Choroid plexus epithelial cell (primary cell): ENCODE measurements at regions not wholly inside any gene's neighbourhood (a gene's known extent, or its start where the extent isn't known, plus 50 kb on each side); places are given as distances from the start of the nearest gene placed in this dataset.

Experiments
- DNase-seq: peaks from one replicate; pipeline ENCODE4 v3.0.0-alpha.2; 2010; ENCODE audit warnings: low read depth
- H3K4me3 ChIP-seq: 2 replicates; pipeline ENCODE4 v1.5.1; 2011; ENCODE audit warnings: low read depth, mild to moderate bottlenecking, control low read depth, low read length, moderate library complexity
- CTCF ChIP-seq: conservative IDR thresholded peaks from 2 replicates; pipeline ENCODE4 v1.5.1; 2011; ENCODE audit warnings: low read depth, mild to moderate bottlenecking, control low read depth, inconsistent platforms, low read length, moderate library complexity

- no peak for TF ChIP-seq CTCF
- DNase-seq = no peak
- no peak overlapping the region for H3K4me3 ChIP-seq
Observed at GRCh38 chr11:26244207-26244606, 87.7 kb upstream of the ANO3 start.

- TF ChIP-seq CTCF = no peak
- no peak overlapping the region for H3K4me3 ChIP-seq
Observed at GRCh38 chr11:26245046-26245445, 86.9 kb upstream of the ANO3 start.

GRCh38 chr11:26247340-26247739 lies 84.6 kb upstream of the ANO3 start:
- TF ChIP-seq CTCF = no peak
- no peak for DNase-seq
- H3K4me3 ChIP-seq = no peak overlapping the region

More at GRCh38 chr11:26245046-26245445, 86.9 kb upstream of the ANO3 start:
- no peak for DNase-seq

GRCh38 chr11:26248661-26249060 lies 83.3 kb upstream of the ANO3 start:
- no peak for TF ChIP-seq CTCF

GRCh38 chr11:26254378-26254777 lies 77.6 kb upstream of the ANO3 start:
- no peak for DNase-seq
- no peak overlapping the region for H3K4me3 ChIP-seq
- TF ChIP-seq CTCF = no peak

More at GRCh38 chr11:26248661-26249060, 83.3 kb upstream of the ANO3 start:
- DNase-seq = no peak
- H3K4me3 ChIP-seq = no peak overlapping the region

- H3K4me3 ChIP-seq = no peak overlapping the region
- TF ChIP-seq CTCF = no peak
- DNase-seq = no peak
Observed at GRCh38 chr11:26263769-26264168, 68.2 kb upstream of the ANO3 start.

- DNase-seq = no peak
- no peak overlapping the region for H3K4me3 ChIP-seq
- no peak for TF ChIP-seq CTCF
Observed at GRCh38 chr11:26264266-26264665, 67.7 kb upstream of the ANO3 start.
